H1 (cell line): ENCODE measurements at regions not wholly inside any gene's neighbourhood (a gene's known extent, or its start where the extent isn't known, plus 50 kb on each side); places are given as distances from the start of the nearest gene placed in this dataset.
A peak's percentile ranks its signal among the peaks of the same experiment; 100 is the strongest.

Source experiments
- CTCF ChIA-PET: fragments of 300-600 bp; sonication (Branson Sonifier 250); formaldehyde crosslinking; loops from one replicate; lab custom pipeline; 2021; ENCODE audit not compliant: partially characterized antibody; lab: Charles Lee
- POLR2A ChIA-PET: fragments of 300-600 bp; sonication (Branson Sonifier 250); formaldehyde crosslinking; loops from one replicate; lab custom pipeline; 2021; ENCODE audit warnings: inconsistent platforms; ENCODE audit not compliant: partially characterized antibody; lab: Charles Lee
- DNase-seq, 2 experiments: peaks; one replicate each; pipeline versions ENCODE4 v3.0.0 to v3.0.0-alpha.2; 2010 to 2022; ENCODE audit warnings: low spot score in 2 of 2, low read depth in 1 of 2, mixed read lengths in 1 of 2
- FAIRE-seq: peaks from 2 replicates; lab custom pipeline; 2011; peaks lifted over from hg19 to GRCh38; lab: Jason Lieb, UNC
- H2AFZ ChIP-seq: 2 replicates; pipeline ENCODE4 v1.8.1; 2012; ENCODE audit warnings: low read length, inconsistent platforms
- H2AK5ac ChIP-seq: 2 replicates; pipeline ENCODE4 v1.6.1; 2013; ENCODE audit warnings: low read depth, low read length
- H2BK120ac ChIP-seq: replicated peaks from 2 replicates; pipeline ENCODE3; 2013; ENCODE audit warnings: low read depth, low read length, inconsistent platforms
- H2BK12ac ChIP-seq: 2 replicates; pipeline ENCODE4 v1.6.1; 2013; ENCODE audit warnings: low read depth, low read length
- H2BK15ac ChIP-seq: 2 replicates; pipeline ENCODE4 v1.6.1; 2013; ENCODE audit warnings: low read length
- H2BK20ac ChIP-seq: 2 replicates; pipeline ENCODE4 v1.6.1; 2013; ENCODE audit warnings: low read length
- H2BK5ac ChIP-seq: 2 replicates; pipeline ENCODE4 v1.6.1; 2013; ENCODE audit warnings: low read depth, low read length
- H3K14ac ChIP-seq: 2 replicates; pipeline ENCODE4 v1.6.1; 2013; ENCODE audit warnings: inconsistent platforms; ENCODE audit not compliant: insufficient read length
- H3K18ac ChIP-seq: 2 replicates; pipeline ENCODE4 v1.6.1; 2013; ENCODE audit warnings: low read length; ENCODE audit errors: extremely low read depth
- H3K23ac ChIP-seq: 2 replicates; pipeline ENCODE4 v1.6.1; 2013; ENCODE audit warnings: inconsistent platforms; ENCODE audit not compliant: insufficient read length
- H3K23me2 ChIP-seq: 2 replicates; pipeline ENCODE4 v1.6.1; 2013; ENCODE audit warnings: low read depth, low read length
- H3K27ac ChIP-seq: 2 replicates; pipeline ENCODE4 v1.6.1; 2011; ENCODE audit warnings: low read depth, low read length, inconsistent platforms
- H3K27me3 ChIP-seq, 4 experiments: replicated peaks in 1 of 4; 1 replicate in 1 of 4; 2 replicates in 3 of 4; pipeline versions ENCODE4 v1.6.1 to v1.8.1; 2011 to 2013; ENCODE audit warnings: low read length in 3 of 4, mild to moderate bottlenecking in 3 of 4, inconsistent platforms in 2 of 4, mixed read lengths in 2 of 4, moderate library complexity in 1 of 4; ENCODE audit not compliant: control insufficient read depth in 3 of 4, insufficient read depth in 3 of 4; ENCODE audit errors: extremely low read depth in 1 of 4
- H3K36me3 ChIP-seq, 4 experiments: 2 replicates each; pipeline versions ENCODE4 v1.6.1 to v1.8.1; 2011 to 2013; ENCODE audit warnings: mild to moderate bottlenecking in 4 of 4, low read length in 3 of 4, moderate library complexity in 2 of 4, control low read depth in 1 of 4, inconsistent platforms in 1 of 4; ENCODE audit not compliant: insufficient read depth in 4 of 4, control insufficient read depth in 2 of 4
- H3K4ac ChIP-seq: replicated peaks from 2 replicates; pipeline ENCODE3; 2013; ENCODE audit warnings: low read length, low read depth, mixed read lengths, inconsistent platforms; ENCODE audit not compliant: insufficient read length
- H3K4me1 ChIP-seq, 4 experiments: replicated peaks in 1 of 4; 1 replicate in 1 of 4; 2 replicates in 3 of 4; pipeline versions ENCODE4 v1.6.1 to v1.8.1; 2011 to 2013; ENCODE audit warnings: low read length in 3 of 4, inconsistent platforms in 2 of 4, mixed read lengths in 1 of 4; ENCODE audit not compliant: insufficient read depth in 4 of 4, control insufficient read depth in 3 of 4
- H3K4me2 ChIP-seq, 2 experiments: 2 replicates each; pipeline versions ENCODE4 v1.6.1 to v1.8.1; 2011 to 2013; ENCODE audit warnings: low read depth in 2 of 2, low read length in 2 of 2, control low read depth in 1 of 2, inconsistent platforms in 1 of 2, mild to moderate bottlenecking in 1 of 2; ENCODE audit not compliant: insufficient read depth in 1 of 2
- H3K4me3 ChIP-seq, 4 experiments: fragments of 200-600, 300-600 bp in 1 of 4; sonication (generic), shearing (Covaris generic), sonication (Bioruptor Twin) in 1 of 4; 2 replicates each; pipeline versions ENCODE4 v1.5.1 to v1.8.1; 2011 to 2016; ENCODE audit warnings: low read length in 4 of 4, low read depth in 3 of 4, control low read depth in 2 of 4, inconsistent platforms in 2 of 4, mild to moderate bottlenecking in 2 of 4, mixed read lengths in 1 of 4, moderate library complexity in 1 of 4; ENCODE audit not compliant: insufficient read depth in 2 of 4; ENCODE audit errors: extremely low read depth in 1 of 4
- H3K56ac ChIP-seq: replicated peaks from 2 replicates; pipeline ENCODE3; 2013; ENCODE audit warnings: low read depth, mild to moderate bottlenecking, mixed read lengths, low read length, inconsistent platforms; ENCODE audit not compliant: insufficient read length
- H3K79me1 ChIP-seq: 2 replicates; pipeline ENCODE4 v1.6.1; 2013; ENCODE audit warnings: low read depth, low read length, control low read depth
- H3K79me2 ChIP-seq, 2 experiments: 2 replicates each; pipeline versions ENCODE4 v1.6.1 to v1.8.1; 2012 to 2013; ENCODE audit warnings: low read length in 2 of 2, mild to moderate bottlenecking in 2 of 2, inconsistent platforms in 1 of 2; ENCODE audit not compliant: insufficient read depth in 2 of 2, control insufficient read depth in 1 of 2
- H3K9ac ChIP-seq, 4 experiments: replicated peaks in 1 of 4; 1 replicate in 1 of 4; 2 replicates in 3 of 4; pipeline versions ENCODE4 v1.6.1 to v1.8.1; 2011 to 2013; ENCODE audit warnings: low read depth in 3 of 4, low read length in 3 of 4, control low read depth in 2 of 4, mild to moderate bottlenecking in 2 of 4, moderate library complexity in 2 of 4, inconsistent platforms in 1 of 4; ENCODE audit errors: extremely low read depth in 1 of 4
- H3K9me3 ChIP-seq, 2 experiments: 2 replicates each; pipeline versions ENCODE4 v1.6.1 to v1.8.1; 2012 to 2013; ENCODE audit warnings: mild to moderate bottlenecking in 2 of 2, moderate library complexity in 2 of 2, control low read depth in 1 of 2, inconsistent platforms in 1 of 2, low read depth in 1 of 2, low read length in 1 of 2, mixed read lengths in 1 of 2; ENCODE audit not compliant: insufficient read depth in 2 of 2
- H4K20me1 ChIP-seq, 2 experiments: replicated peaks in 1 of 2; 2 replicates each; pipeline versions ENCODE3 to v1.8.1; 2011 to 2013; ENCODE audit warnings: inconsistent platforms in 2 of 2, low read length in 2 of 2, mild to moderate bottlenecking in 1 of 2; ENCODE audit not compliant: insufficient read depth in 2 of 2, control insufficient read depth in 1 of 2
- H4K5ac ChIP-seq: 2 replicates; pipeline ENCODE4 v1.6.1; 2013; ENCODE audit warnings: low read length, low read depth, mixed read lengths, inconsistent platforms; ENCODE audit not compliant: insufficient read length
- H4K8ac ChIP-seq: 2 replicates; pipeline ENCODE4 v1.8.0; 2013; ENCODE audit warnings: mild to moderate bottlenecking, moderate library complexity, low read length, inconsistent platforms; ENCODE audit not compliant: insufficient read depth; ENCODE audit errors: extremely low read depth
- H4K91ac ChIP-seq: replicated peaks from 2 replicates; pipeline ENCODE3; 2013; ENCODE audit warnings: low read length, mixed read lengths, inconsistent platforms; ENCODE audit not compliant: insufficient read length
- ASH2L ChIP-seq: fragments of 200-600, 300-600 bp; sonication (generic); IDR thresholded peaks from one replicate; pipeline ENCODE4 v1.7.1; 2017; ENCODE audit warnings: low read length
- CBX5 ChIP-seq: fragments of 300-800, 300-1000 bp; sonication (generic); IDR thresholded peaks from 2 replicates; pipeline ENCODE4 v1.7.1; 2016; ENCODE audit warnings: antibody characterized with exemption, low read length, low read depth
- CTBP2 ChIP-seq: IDR thresholded peaks from 2 replicates; pipeline ENCODE4 v1.7.0; 2011; ENCODE audit warnings: borderline replicate concordance, mild to moderate bottlenecking, moderate library complexity, mixed read lengths, low read length; ENCODE audit not compliant: insufficient read depth, insufficient read length
- HDAC2 ChIP-seq, 2 experiments: fragments of 300-600 bp in 1 of 2; sonication (generic) in 1 of 2; IDR thresholded peaks; 2 replicates each; pipeline ENCODE4 v1.6.1; 2011 to 2012; ENCODE audit warnings: low read depth in 2 of 2, low read length in 2 of 2, mild to moderate bottlenecking in 2 of 2, moderate library complexity in 2 of 2, borderline replicate concordance in 1 of 2, inconsistent platforms in 1 of 2
- JUND ChIP-seq: IDR thresholded peaks from 2 replicates; pipeline ENCODE4 v1.6.1; 2011; ENCODE audit warnings: mild to moderate bottlenecking, improper control_type of control experiment, low read length
- KDM4A ChIP-seq: IDR thresholded peaks from one replicate; pipeline ENCODE4 v1.7.1; 2012; ENCODE audit warnings: low read depth, mild to moderate bottlenecking, moderate library complexity, low read length, inconsistent platforms; ENCODE audit not compliant: severe bottlenecking
- NANOG ChIP-seq: IDR thresholded peaks from 2 replicates; pipeline ENCODE4 v1.6.1; 2011; ENCODE audit warnings: low read length, low read depth, mild to moderate bottlenecking, inconsistent platforms; ENCODE audit not compliant: insufficient read depth, poor library complexity, severe bottlenecking
- NRF1 ChIP-seq: IDR thresholded peaks from 2 replicates; pipeline ENCODE4 v1.6.1; 2011; ENCODE audit warnings: mild to moderate bottlenecking, low read depth, low read length, improper control_type of control experiment
- SP1 ChIP-seq: IDR thresholded peaks from 2 replicates; pipeline ENCODE4 v1.6.1; 2011; ENCODE audit warnings: low read depth, low read length
- SP4 ChIP-seq: IDR thresholded peaks from 2 replicates; pipeline ENCODE4 v1.6.1; 2012; ENCODE audit warnings: low read length, inconsistent platforms
- SUZ12 ChIP-seq: fragments of 200-600 bp; sonication (generic); IDR thresholded peaks from 2 replicates; pipeline ENCODE4 v1.6.1; 2012; ENCODE audit warnings: mild to moderate bottlenecking, inconsistent platforms, low read length, moderate library complexity, mixed read lengths
- ZNF274 ChIP-seq: IDR thresholded peaks from 2 replicates; pipeline ENCODE4 v1.7.0; 2012; ENCODE audit warnings: low read length, borderline replicate concordance; ENCODE audit errors: extremely low read depth
- WGBS, 2 experiments: shearing (Covaris generic) in 1 of 2; methylation state at CpG; one replicate each; pipeline versions ENCODE4 v1.1.6 to v1.1.7; 2013 to 2015; ENCODE audit warnings: low lambda C conversion rate in 2 of 2, mixed read lengths in 2 of 2, inconsistent platforms in 1 of 2, low coverage in 1 of 2, missing lambda C conversion rate in 1 of 2; ENCODE audit not compliant: insufficient replicate concordance in 2 of 2, insufficient coverage in 1 of 2, insufficient read length in 1 of 2; ENCODE audit errors: extremely low coverage in 1 of 2, missing lambda C conversion rate in 1 of 2; 5-methylcytosine and 5-hydroxymethylcytosine counted together

DNA sequence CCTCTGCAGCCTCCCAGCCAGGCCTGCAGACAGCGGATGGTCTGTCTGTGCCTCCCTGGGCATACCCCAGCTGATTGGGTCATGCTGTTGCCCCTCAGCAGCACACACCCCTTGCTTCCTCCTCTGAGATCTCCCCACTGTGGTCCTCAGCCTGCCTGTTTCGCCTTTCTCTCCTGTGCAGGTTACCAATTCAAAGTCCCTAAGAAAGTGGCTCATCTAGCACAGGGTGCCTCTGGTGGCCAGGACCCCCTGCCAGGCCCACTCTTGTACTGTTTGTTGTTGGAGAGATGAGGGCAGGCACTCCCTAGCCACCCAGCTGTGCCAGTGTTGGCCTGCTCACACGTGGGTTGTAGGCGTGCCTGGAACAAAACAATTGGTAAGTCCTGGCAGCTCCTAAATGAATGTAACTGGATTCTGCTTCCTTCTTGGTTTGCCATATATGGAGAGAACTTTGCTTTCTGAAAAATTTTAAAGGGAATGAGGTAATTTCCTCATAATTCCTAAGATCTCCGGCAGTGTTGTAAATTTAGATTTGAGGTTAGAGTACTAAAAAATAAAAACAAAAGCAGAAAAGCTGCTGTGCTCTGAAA, 213.2 kb upstream of the IL12A start:
- CTCF ChIA-PET, result interaction anchor here (0.9 to 3.0 kb wide), 9 partner anchors 9 to 160 kb away, joined by 3 to 17 read pairs (median 4); no protein-coding TSS in a partner anchor
- H3K79me1 ChIP-seq, result no peaks in the 10 kb centered on the region; the same call in 1 of the 2 replicates
- TF ChIP-seq KDM4A (no peak), ASH2L (no peak), NRF1 (no peak), SP1 (no peak), CBX5 (no peak), SUZ12 (no peak), JUND (no peak), SP4 (peak; percentile 79; the same call in 1 of the 2 replicates), NANOG (no peak), HDAC2 (IDR thresholded peaks at IDR 0.05; ENCODE audit: borderline replicate concordance in 1 of 2, low read depth in 2 of 2, low read length in 2 of 2) (0 out of 4 replicates have a peak, but pooled peaks of 1 of the 2 experiments have one; percentile 14), ZNF274 (no peak), CTBP2 (no peak)

More for the DNA sequence above, 213.2 kb upstream of the IL12A start:
- Histone ChIP-seq H2BK20ac (no peak overlapping the region), H3K79me2 (0 out of 4 replicates have a peak, but pooled peaks cover 0 to 2% of the 10 kb centered on the region in 2 experiments), H2BK120ac (no peak overlapping the region), H3K36me3 (no peaks in the 10 kb centered on the region), H3K56ac (no peak overlapping the region), H3K4ac (no peak overlapping the region), H3K27ac (peak overlapping the region; percentile 64; the same call in 1 of the 2 replicates), H4K91ac (no peak overlapping the region), H3K14ac (no peak overlapping the region), H4K20me1 (no peaks in the 10 kb centered on the region), H3K4me1 (peaks cover 0 to 12% (median 4%) of the 10 kb centered on the region in 4 experiments; a peak in 5 of 7 replicates), H2BK12ac (no peak overlapping the region; the same call in 1 of the 2 replicates), H3K18ac (no peak overlapping the region; the same call in 1 of the 2 replicates), H3K27me3 (no peaks in the 10 kb centered on the region), H4K5ac (peak overlapping the region; percentile 12), H3K23ac (no peak overlapping the region), H2AK5ac (no peak overlapping the region), H3K9ac (peak overlapping the region in 1 of 4 experiments; percentile 14; a peak in 1 of 7 replicates), H3K4me2 (peak overlapping the region; percentile 54 to 61), H2BK5ac (no peak overlapping the region), H4K8ac (no peak overlapping the region; the same call in 1 of the 2 replicates), H2BK15ac (no peak overlapping the region), H3K4me3 (peak overlapping the region in 2 of 4 experiments; percentile 12 to 26; a peak in 1 of 8 replicates), H3K9me3 (no peaks in the 10 kb centered on the region), H3K23me2 (no peaks in the 10 kb centered on the region; the same call in 1 of the 2 replicates), H2AFZ (no peak overlapping the region; the same call in 1 of the 2 replicates)
- 18% methylated on average over 5 of the region's 5 CpGs; no CpG with 5 or more reads in 1 of the 2 experiments for WGBS, 2 experiments
- FAIRE-seq (peak; percentile 88), DNase-seq (peak; percentile 41 to 71)
- POLR2A ChIA-PET, result interaction anchor here (1.0 kb wide), 1 partner anchor 13 kb away, joined by 4 read pairs; no protein-coding TSS in a partner anchor
